GM12801 (cell line): ENCODE measurements at regions not wholly inside any gene's neighbourhood (a gene's known extent, or its start where the extent isn't known, plus 50 kb on each side); places are given as distances from the start of the nearest gene placed in this dataset.

Source experiments
- CTCF ChIP-seq: IDR thresholded peaks from one replicate; pipeline ENCODE4 v1.5.1; 2011; ENCODE audit warnings: control low read depth; ENCODE audit not compliant: insufficient read length; ENCODE audit errors: extremely low read depth

DNA sequence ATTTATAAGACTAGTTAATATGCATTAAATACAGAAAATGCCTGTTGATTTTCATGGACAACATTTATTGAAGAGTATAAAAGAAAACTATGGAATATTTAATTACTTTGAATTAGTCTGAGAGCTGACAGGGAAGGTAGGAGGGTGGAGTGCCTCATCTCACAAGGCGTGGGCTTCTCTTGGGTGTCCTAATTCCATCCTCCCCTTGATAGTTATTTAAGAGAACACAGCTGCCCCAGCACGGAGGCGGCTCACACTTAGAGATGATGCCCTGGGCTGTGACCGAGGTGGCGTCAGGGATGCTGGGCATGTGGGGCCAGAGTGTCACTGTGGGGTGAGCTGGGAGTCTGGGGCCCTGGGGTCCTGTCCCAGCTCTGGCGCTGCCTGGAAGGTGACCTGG lies 493.0 kb downstream of the PTPRU start:
- no peak for TF ChIP-seq CTCF

DNA sequence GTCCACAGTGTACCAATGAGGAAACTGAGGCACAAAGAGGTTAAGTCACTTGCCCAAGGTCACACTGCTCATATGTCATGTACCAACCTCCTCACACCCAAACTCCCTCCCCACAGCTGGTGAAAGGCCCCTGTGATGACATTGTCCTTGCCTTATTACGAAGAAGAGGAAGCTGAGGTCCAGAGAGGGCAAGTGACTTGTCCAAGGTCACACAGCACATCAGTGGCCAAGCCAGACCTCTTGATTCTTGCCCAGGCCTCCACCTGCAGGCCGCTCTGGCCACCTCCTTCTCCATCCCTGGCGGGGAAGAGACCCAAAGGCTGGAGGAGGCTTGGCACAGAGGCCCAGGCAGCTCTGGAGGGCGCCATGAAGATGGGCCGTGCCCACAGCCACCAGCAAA lies 492.4 kb downstream of the PTPRU start:
- TF ChIP-seq CTCF: no peak

- TF ChIP-seq CTCF: no peak
Observed at GRCh38 chr1:29725262-29725661, 488.9 kb downstream of the PTPRU start.

DNA sequence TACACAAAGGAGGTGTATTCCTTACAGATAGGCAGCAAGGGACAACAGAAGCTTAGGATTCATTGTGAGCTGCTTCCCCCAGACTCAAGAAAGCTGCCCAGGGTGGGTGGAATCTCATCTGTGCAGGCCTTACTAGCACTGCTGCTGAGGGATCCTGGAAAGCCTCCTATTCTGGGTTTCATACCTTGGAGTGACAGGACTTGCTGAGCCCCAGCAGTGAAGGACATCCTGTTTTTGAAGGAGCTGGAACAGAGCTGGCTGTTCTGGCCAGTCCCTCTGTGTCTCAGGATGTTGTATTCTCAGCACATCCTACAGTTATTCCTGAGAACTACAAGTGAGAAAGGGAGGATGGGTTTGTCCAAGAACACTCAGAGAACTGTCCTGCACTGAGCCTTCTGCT lies 486.3 kb downstream of the PTPRU start:
- TF ChIP-seq CTCF: no peak

DNA sequence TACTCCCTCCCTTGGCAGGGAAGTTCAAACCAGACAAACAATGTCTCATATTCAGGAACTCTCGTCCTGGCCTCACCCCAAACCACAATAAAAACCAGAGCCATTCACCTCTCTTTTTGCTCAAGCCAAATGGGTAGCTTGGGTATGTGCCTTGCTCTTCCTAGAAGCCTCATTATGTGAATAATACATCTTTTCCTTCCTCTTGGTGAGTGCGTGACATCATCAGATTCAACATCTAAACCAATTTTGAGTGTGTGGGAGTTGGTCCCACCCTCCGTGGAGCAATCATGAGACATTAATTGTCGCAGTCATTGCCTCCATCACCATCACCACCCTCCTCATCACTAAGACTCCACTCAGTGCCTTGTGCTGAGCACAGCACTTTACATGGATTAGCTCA lies 482.9 kb downstream of the PTPRU start:
- no peak for TF ChIP-seq CTCF

DNA sequence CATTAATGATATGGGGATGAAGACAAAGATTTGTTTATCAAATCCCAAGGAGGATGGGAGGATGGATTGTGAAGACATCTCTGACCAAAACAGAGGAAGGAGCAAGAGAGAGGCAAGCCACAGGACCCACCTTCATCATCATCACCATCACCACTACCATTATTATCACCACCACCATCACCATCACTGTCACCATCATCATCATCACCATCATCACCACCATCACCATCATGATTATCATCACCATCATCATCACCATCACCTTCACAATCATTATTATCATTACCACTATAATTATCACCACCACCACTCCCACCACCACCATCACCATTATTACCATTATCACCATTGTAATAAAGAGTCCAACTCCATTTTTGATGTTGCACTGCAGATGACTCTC lies 482.5 kb downstream of the PTPRU start:
- TF ChIP-seq CTCF: no peak

- no peak for TF ChIP-seq CTCF
Observed at GRCh38 chr1:29716306-29716705, 480.0 kb downstream of the PTPRU start.

GRCh38 chr1:29713857-29714256 lies 477.5 kb downstream of the PTPRU start:
- TF ChIP-seq CTCF: no peak
